Ovary (tissue), 7 donors: ENCODE measurements at regions not wholly inside any gene's neighbourhood (a gene's known extent, or its start where the extent isn't known, plus 50 kb on each side); places are given as distances from the start of the nearest gene placed in this dataset.

ENCODE experiments used
- DNase-seq, 5 donors: peaks; one replicate each; pipeline ENCODE4 v3.0.0-alpha.2; 2019 to 2020
- H3K27ac ChIP-seq, 2 donors: fragments of 200-600 bp; one replicate each; pipeline versions ENCODE4 v1.5.1 to v1.8.0; 2019 to 2022
- H3K27me3 ChIP-seq: fragments of 200-600 bp; one replicate; pipeline ENCODE4 v1.8.0; 2022
- H3K36me3 ChIP-seq: fragments of 200-600 bp; sonication (generic); one replicate; pipeline ENCODE4 v1.5.1; 2019
- H3K4me1 ChIP-seq: one replicate; pipeline ENCODE4 v1.8.1; 2013; ENCODE audit warnings: mild to moderate bottlenecking, moderate library complexity; ENCODE audit not compliant: insufficient read depth
- H3K4me3 ChIP-seq: fragments of 200-600 bp; sonication (generic); one replicate; pipeline ENCODE4 v1.5.1; 2017
- H3K9me3 ChIP-seq, 2 donors: fragments of 200-600 bp in 1 of 2; sonication (generic) in 1 of 2; one replicate each; pipeline versions ENCODE4 v1.5.1 to v1.8.1; 2013 to 2019; ENCODE audit warnings: mild to moderate bottlenecking in 1 of 2, moderate library complexity in 1 of 2
- EP300 ChIP-seq: sonication (generic); formaldehyde crosslinking; IDR thresholded peaks from one replicate; pipeline ENCODE4 v1.6.1; 2017; ENCODE audit warnings: antibody characterized with exemption
- POLR2A ChIP-seq: fragments of 450-650 bp; IDR thresholded peaks from one replicate; pipeline ENCODE4 v1.6.1; 2017; ENCODE audit warnings: antibody characterized with exemption, mild to moderate bottlenecking, moderate library complexity
- WGBS, 3 donors: extraction: QIAGEN DNeasy Blood & Tissue Kit in 1 of 3; methylation state at CpG; one replicate each; pipeline versions ENCODE4 v1.1.5 to v1.1.7; 2013 to 2017; 5-methylcytosine and 5-hydroxymethylcytosine counted together
- intact Hi-C, 4 donors: fragments of 100-400 bp; cut with DNase I; formaldehyde crosslinking; loops; one replicate each; pipeline versions ENCODE4 v1.11.0 to v1.15.1; 2022 to 2023
- TF ChIP-seq, protein P1 (sequence below), 3 donors: fragments of 450-650 bp in 2 of 3; fragments of 200-600 bp in 1 of 3; IDR thresholded peaks; one replicate each; pipeline versions ENCODE4 v1.5.1 to v1.8.0; 2016 to 2022; ENCODE audit warnings: antibody characterized with exemption in 3 of 3, mild to moderate bottlenecking in 1 of 3
- donor health status: DM: no; HTN: no; CAD: no; lungs with moderate emphysema.
- donor health status: DM: no; HTN: no; CAD: no.
- donor health status: Bipolar disorder and iron deficiency.
- donor health status: DM: no; HTN: no; CAD: no.
- donor health status: DM: yes; HTN: yes; CAD: no.

DNA sequence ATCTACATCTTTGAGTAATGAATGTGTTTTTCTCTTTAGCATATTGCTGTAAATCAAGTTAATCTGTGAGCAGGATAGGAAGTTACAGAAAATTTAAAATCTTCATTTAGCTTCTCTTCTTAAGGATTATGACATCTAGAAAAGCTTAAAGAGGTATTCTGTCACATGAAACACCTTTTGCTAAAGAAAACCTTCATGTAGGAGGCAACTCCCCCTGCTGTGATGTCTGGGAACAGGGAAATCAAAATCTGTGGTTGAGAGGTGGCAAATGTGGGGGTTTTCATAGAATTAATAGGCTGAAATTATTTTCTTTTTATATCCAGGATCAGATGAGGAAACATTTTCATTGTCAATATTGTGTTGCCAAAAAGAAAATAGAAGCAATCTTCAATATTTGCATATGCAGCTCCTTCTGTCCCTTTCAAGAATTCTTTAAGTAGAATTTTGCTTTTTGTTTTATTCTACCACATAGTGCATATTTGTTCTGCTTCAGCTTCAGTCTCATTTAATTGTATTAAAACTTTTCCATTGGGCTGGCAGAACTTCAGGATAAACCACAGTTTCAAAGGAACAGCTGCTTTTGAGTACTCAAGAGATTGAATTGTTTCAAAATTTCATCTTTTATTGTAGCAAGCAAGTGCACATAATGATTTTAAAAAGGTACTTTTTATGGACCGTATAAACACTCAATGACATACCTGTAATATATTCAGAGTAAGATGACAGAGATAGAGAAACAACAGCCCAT is 128.4 kb downstream of the RAP2B start:
- Histone ChIP-seq H3K4me1 (no peaks in the 10 kb centered on the region), H3K27ac (no peak overlapping the region), H3K36me3 (no peaks in the 10 kb centered on the region), H3K4me3 (no peak overlapping the region), H3K9me3 (no peaks in the 10 kb centered on the region), H3K27me3 (no peaks in the 10 kb centered on the region)
- 12 to 30% (median 25%) methylated on average over 1 of the region's 1 CpG for WGBS, 3 donors
- no peak for DNase-seq
- TF ChIP-seq, protein P1, sequence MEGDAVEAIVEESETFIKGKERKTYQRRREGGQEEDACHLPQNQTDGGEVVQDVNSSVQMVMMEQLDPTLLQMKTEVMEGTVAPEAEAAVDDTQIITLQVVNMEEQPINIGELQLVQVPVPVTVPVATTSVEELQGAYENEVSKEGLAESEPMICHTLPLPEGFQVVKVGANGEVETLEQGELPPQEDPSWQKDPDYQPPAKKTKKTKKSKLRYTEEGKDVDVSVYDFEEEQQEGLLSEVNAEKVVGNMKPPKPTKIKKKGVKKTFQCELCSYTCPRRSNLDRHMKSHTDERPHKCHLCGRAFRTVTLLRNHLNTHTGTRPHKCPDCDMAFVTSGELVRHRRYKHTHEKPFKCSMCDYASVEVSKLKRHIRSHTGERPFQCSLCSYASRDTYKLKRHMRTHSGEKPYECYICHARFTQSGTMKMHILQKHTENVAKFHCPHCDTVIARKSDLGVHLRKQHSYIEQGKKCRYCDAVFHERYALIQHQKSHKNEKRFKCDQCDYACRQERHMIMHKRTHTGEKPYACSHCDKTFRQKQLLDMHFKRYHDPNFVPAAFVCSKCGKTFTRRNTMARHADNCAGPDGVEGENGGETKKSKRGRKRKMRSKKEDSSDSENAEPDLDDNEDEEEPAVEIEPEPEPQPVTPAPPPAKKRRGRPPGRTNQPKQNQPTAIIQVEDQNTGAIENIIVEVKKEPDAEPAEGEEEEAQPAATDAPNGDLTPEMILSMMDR (IDR thresholded peaks at IDR 0.05) = no peak
- TF ChIP-seq POLR2A (no peak), EP300 (no peak)
- intact Hi-C loops = loop anchor here in 1 of 4 donors (10.0 kb wide), 1 partner anchor 126 kb away; the partner anchor contains the start of gene RAP2B

DNA sequence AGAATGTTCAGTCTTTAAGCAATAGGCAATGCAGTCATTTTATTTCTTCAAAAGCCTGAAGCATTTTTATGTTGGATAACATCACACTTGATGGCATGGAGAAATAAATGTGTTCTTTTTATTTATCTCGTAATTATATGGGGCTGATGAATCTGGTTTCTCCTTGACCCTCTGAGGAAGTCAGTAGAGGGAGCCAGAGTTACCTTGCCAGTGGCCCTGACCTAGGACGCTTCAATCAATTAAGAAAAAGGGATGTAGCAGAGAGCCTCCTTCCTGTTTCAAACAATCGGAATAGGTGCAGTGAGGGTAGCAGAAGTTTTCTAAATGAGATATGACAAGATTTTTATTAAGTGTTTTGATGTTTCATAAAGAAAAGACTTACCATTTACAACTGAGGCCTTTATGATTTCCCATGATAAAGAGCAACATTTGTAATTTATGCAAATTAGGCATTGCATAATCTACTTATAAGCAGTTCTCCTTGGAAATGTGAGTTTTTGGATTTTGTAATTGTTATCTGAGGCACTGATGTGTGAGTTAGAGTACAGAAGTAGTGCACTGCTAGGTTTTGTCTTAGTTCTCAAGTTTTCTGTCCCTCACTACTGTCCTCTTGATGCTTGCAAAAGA is 129.1 kb downstream of the RAP2B start:
- intact Hi-C loops = loop anchor here in 1 of 4 donors (10.0 kb wide), 1 partner anchor 126 kb away; the partner anchor contains the start of gene RAP2B

DNA sequence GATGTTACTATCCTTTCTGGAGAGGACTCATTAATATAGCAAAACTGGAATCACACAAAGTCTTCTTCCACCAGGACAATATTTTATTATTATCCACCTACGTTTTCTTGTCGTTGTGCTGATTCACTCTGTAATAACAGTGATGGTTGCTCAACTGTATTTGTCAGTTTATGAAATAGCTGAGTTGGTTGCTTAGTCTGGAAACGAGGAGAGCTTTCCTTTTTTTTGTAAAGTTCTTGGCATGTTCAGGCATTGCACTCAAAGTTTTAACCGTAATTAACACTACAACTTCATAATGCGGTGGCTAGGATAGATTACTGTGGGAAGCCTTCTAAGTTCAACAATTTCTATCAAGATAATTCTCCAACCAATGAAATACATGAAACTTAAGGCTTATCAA is 131.2 kb downstream of the RAP2B start:
- no peak for DNase-seq
- H3K4me1 ChIP-seq = no peaks in the 10 kb centered on the region
- H3K27me3 ChIP-seq = no peaks in the 10 kb centered on the region
- no peak overlapping the region for H3K4me3 ChIP-seq
- peak overlapping the region in 1 of 2 donors; percentile 64 for H3K27ac ChIP-seq
- no peaks in the 10 kb centered on the region for H3K36me3 ChIP-seq
- WGBS, 3 donors = 3 to 7% (median 7%) methylated on average over 5 of the region's 5 CpGs
- intact Hi-C loops = loop anchor here in 1 of 4 donors (10.0 kb wide), 1 partner anchor 128 kb away; the partner anchor contains the start of gene RAP2B
- TF ChIP-seq EP300 = no peak
- TF ChIP-seq, protein P1 (IDR thresholded peaks at IDR 0.05) = no peak
- TF ChIP-seq POLR2A = no peak
- no peaks in the 10 kb centered on the region for H3K9me3 ChIP-seq

More for the DNA sequence above, 129.1 kb downstream of the RAP2B start:
- no peaks in the 10 kb centered on the region for H3K27me3 ChIP-seq
- no peaks in the 10 kb centered on the region for H3K4me1 ChIP-seq
- TF ChIP-seq EP300 (no peak), POLR2A (no peak)
- TF ChIP-seq, protein P1 (IDR thresholded peaks at IDR 0.05) = no peak
- no peak for DNase-seq
- H3K9me3 ChIP-seq = no peaks in the 10 kb centered on the region
- no peak overlapping the region for H3K4me3 ChIP-seq
- WGBS, 3 donors = 66 to 71% (median 67%) methylated on average over 3 of the region's 3 CpGs
- H3K27ac ChIP-seq = no peak overlapping the region
- H3K36me3 ChIP-seq = no peaks in the 10 kb centered on the region

DNA sequence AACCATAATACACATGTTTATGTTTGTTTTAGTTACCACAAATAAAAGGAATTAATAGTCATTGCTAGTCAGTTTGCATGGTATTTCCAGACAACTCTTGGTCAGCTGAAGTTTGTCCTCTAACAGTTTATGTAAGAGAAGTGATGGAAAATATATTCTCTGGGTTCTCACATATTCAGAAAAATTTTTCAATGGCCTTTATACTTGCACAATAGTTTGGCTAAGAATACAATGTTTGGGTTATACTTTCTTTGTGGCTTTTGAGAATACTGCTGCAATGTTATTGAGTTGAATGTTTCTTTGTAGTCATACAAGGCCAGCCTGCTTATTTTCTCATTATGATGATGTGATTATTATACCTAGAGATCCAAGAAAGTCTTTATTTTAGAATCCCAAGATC is 133.9 kb downstream of the RAP2B start:
- H3K9me3 ChIP-seq = no peaks in the 10 kb centered on the region
- no peak for DNase-seq
- no peaks in the 10 kb centered on the region for H3K4me1 ChIP-seq
- H3K36me3 ChIP-seq = no peaks in the 10 kb centered on the region
- H3K27ac ChIP-seq = no peak overlapping the region
- H3K4me3 ChIP-seq = no peak overlapping the region
- TF ChIP-seq EP300 = no peak
- TF ChIP-seq, protein P1 (IDR thresholded peaks at IDR 0.05) = no peak
- TF ChIP-seq POLR2A = no peak
- no peaks in the 10 kb centered on the region for H3K27me3 ChIP-seq
- intact Hi-C loops = loop anchor here in 1 of 4 donors (10.0 kb wide), 1 partner anchor 131 kb away; the partner anchor contains the start of gene RAP2B
